OCI-LY3 (cell line): ENCODE measurements at regions not wholly inside any gene's neighbourhood (a gene's known extent, or its start where the extent isn't known, plus 50 kb on each side); places are given as distances from the start of the nearest gene placed in this dataset.

Experiments
- H2AFZ ChIP-seq: fragments of 200-600, 300-600 bp; shearing (Covaris generic); 2 replicates; pipeline ENCODE4 v1.6.0; 2014; ENCODE audit warnings: antibody characterized with exemption, low read depth, low read length
- H3K27ac ChIP-seq: fragments of 200-600, 300-600 bp; sonication (generic); 2 replicates; pipeline ENCODE4 v1.5.1; 2014; ENCODE audit warnings: mild to moderate bottlenecking, low read length, moderate library complexity, mixed read lengths
- H3K27me3 ChIP-seq: fragments of 200-600, 300-600 bp; sonication (generic); 2 replicates; pipeline ENCODE4 v1.6.1; 2014; ENCODE audit warnings: low read depth, low read length, mixed read lengths
- H3K36me3 ChIP-seq: fragments of 200-600, 300-600 bp; sonication (generic); replicated peaks from 2 replicates; pipeline ENCODE3; 2014; ENCODE audit warnings: low read depth, low read length, mixed read lengths
- H3K4me1 ChIP-seq: fragments of 300-600, 200-600 bp; sonication (generic); 2 replicates; pipeline ENCODE4 v1.6.1; 2014; ENCODE audit warnings: low read length, mixed read lengths
- H3K4me2 ChIP-seq: fragments of 200-600, 300-600 bp; sonication (generic); 2 replicates; pipeline ENCODE4 v1.6.1; 2014; ENCODE audit warnings: low read length, mixed read lengths
- H3K4me3 ChIP-seq: fragments of 300-600, 200-600 bp; sonication (generic); 2 replicates; pipeline ENCODE4 v1.5.1; 2014; ENCODE audit warnings: antibody characterized with exemption, mild to moderate bottlenecking, low read length, moderate library complexity
- H3K79me2 ChIP-seq: fragments of 300-600, 200-600 bp; shearing (Covaris generic); 2 replicates; pipeline ENCODE4 v1.6.1; 2014; ENCODE audit warnings: mild to moderate bottlenecking, low read length, mixed read lengths
- H3K9ac ChIP-seq: fragments of 300-600, 200-600 bp; shearing (Covaris generic); 2 replicates; pipeline ENCODE4 v1.6.0; 2014; ENCODE audit warnings: mild to moderate bottlenecking, low read length, moderate library complexity
- H3K9me3 ChIP-seq: fragments of 200-600, 300-600 bp; shearing (Covaris generic); 2 replicates; pipeline ENCODE4 v1.6.1; 2014; ENCODE audit warnings: low read length, mixed read lengths; ENCODE audit not compliant: insufficient read depth
- H4K20me1 ChIP-seq: fragments of 200-600, 300-600 bp; sonication (generic); 2 replicates; pipeline ENCODE4 v1.6.1; 2016; ENCODE audit warnings: low read length, mixed read lengths; ENCODE audit not compliant: insufficient read depth
- CTCF ChIP-seq: fragments of 200-600, 300-600 bp; sonication (generic); IDR thresholded peaks from 2 replicates; pipeline ENCODE4 v1.5.1; 2014; ENCODE audit warnings: antibody characterized with exemption, low read length, low read depth
- EZH2phosphoT487 ChIP-seq: fragments of 200-600 bp; shearing (Covaris generic); IDR thresholded peaks from 2 replicates; pipeline ENCODE4 v1.6.1; 2018; ENCODE audit warnings: antibody characterized with exemption, mixed run types, low read depth

GRCh38 chr3:150268426-150269391, 139.4 kb upstream of the TSC22D2 start:
- no peak for TF ChIP-seq CTCF
- no peak for TF ChIP-seq EZH2phosphoT487
- Histone ChIP-seq H3K36me3 (no peaks in the 10 kb centered on the region), H3K9me3 (no peaks in the 10 kb centered on the region), H3K4me3 (no peak overlapping the region), H4K20me1 (no peaks in the 10 kb centered on the region), H3K4me2 (no peak overlapping the region), H3K4me1 (peaks cover 4% of the 10 kb centered on the region; the same call in 1 of the 2 replicates), H3K27me3 (no peaks in the 10 kb centered on the region), H2AFZ (no peak overlapping the region), H3K79me2 (no peaks in the 10 kb centered on the region), H3K27ac (no peak overlapping the region), H3K9ac (no peak overlapping the region)

GRCh38 chr3:150267288-150267687, 140.8 kb upstream of the TSC22D2 start:
- no peak overlapping the region for H2AFZ ChIP-seq
- no peak overlapping the region for H3K27ac ChIP-seq
- H3K4me1 ChIP-seq: peaks cover 4% of the 10 kb centered on the region; the same call in 1 of the 2 replicates
- no peaks in the 10 kb centered on the region for H3K36me3 ChIP-seq
- H3K9me3 ChIP-seq: no peaks in the 10 kb centered on the region
- no peak overlapping the region for H3K4me2 ChIP-seq
- no peaks in the 10 kb centered on the region for H3K27me3 ChIP-seq
- H3K79me2 ChIP-seq: no peaks in the 10 kb centered on the region
- no peak overlapping the region for H3K9ac ChIP-seq
- no peak for TF ChIP-seq CTCF
- no peak for TF ChIP-seq EZH2phosphoT487
- H3K4me3 ChIP-seq: no peak overlapping the region
- H4K20me1 ChIP-seq: no peaks in the 10 kb centered on the region

- no peaks in the 10 kb centered on the region for H3K27me3 ChIP-seq
- no peaks in the 10 kb centered on the region for H3K9me3 ChIP-seq
- no peak overlapping the region for H3K9ac ChIP-seq
- H2AFZ ChIP-seq: no peak overlapping the region
- H4K20me1 ChIP-seq: no peaks in the 10 kb centered on the region
- H3K36me3 ChIP-seq: no peaks in the 10 kb centered on the region
- no peak for TF ChIP-seq EZH2phosphoT487
- no peak for TF ChIP-seq CTCF
- no peak overlapping the region for H3K27ac ChIP-seq
- H3K4me1 ChIP-seq: peaks cover 4% of the 10 kb centered on the region; the same call in 1 of the 2 replicates
- no peak overlapping the region for H3K4me3 ChIP-seq
- H3K4me2 ChIP-seq: no peak overlapping the region
- H3K79me2 ChIP-seq: no peaks in the 10 kb centered on the region
Observed at GRCh38 chr3:150265305-150265704, 142.8 kb upstream of the TSC22D2 start.

- H3K79me2 ChIP-seq: no peaks in the 10 kb centered on the region
- no peak for TF ChIP-seq CTCF
- no peak overlapping the region for H3K4me2 ChIP-seq
- H3K9ac ChIP-seq: no peak overlapping the region
- no peak overlapping the region for H2AFZ ChIP-seq
- H3K36me3 ChIP-seq: no peaks in the 10 kb centered on the region
- no peaks in the 10 kb centered on the region for H3K27me3 ChIP-seq
- H3K4me1 ChIP-seq: peaks cover 4% of the 10 kb centered on the region; the same call in 1 of the 2 replicates
- H3K9me3 ChIP-seq: no peaks in the 10 kb centered on the region
- no peak overlapping the region for H3K27ac ChIP-seq
- H3K4me3 ChIP-seq: no peak overlapping the region
- H4K20me1 ChIP-seq: no peaks in the 10 kb centered on the region
Observed at GRCh38 chr3:150264561-150265279, 143.4 kb upstream of the TSC22D2 start.
